ENCODE measurements at regions not wholly inside any gene's neighbourhood (a gene's known extent, or its start where the extent isn't known, plus 50 kb on each side); places are given as distances from the start of the nearest gene placed in this dataset.

DNA sequence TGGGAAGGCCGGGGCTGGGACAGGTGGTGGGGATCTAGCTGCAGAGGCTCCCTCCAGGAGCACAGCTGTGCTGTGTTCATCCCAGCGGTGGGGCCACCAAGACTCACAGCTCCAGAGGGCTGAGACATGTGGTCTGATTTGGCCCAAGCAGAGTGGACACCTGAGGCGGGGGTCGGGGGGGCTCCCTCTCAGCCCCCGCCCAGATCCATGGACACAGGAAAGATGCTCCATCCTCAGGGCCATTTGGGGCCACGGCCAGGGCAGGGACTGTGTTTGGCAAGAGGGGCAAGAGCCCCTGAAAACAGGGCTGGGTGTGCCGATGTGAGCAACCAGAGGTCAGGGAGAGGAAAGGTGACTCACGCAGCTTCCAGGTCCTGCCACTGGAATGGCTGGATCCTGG lies 219.4 kb downstream of the BRD1 start:
- H3K27me3 ChIP-seq (ENCODE audit: control insufficient read depth, insufficient read depth, low read length), result no peaks in the 10 kb centered on the region

GRCh38 chr22:49607821-49608220 lies 219.9 kb downstream of the BRD1 start:
- no peak for FAIRE-seq
- no peak for DNase-seq (ENCODE audit: low read depth)
- no peak for TF ChIP-seq CTCF (IDR thresholded peaks at IDR 0.05; ENCODE audit: insufficient read depth, low read length, severe bottlenecking)
- Histone ChIP-seq H3K4me3 (ENCODE audit: low read depth, low read length) (no peak overlapping the region), H3K27me3 (ENCODE audit: control insufficient read depth, insufficient read depth, low read length) (no peaks in the 10 kb centered on the region), H3K36me3 (ENCODE audit: control insufficient read depth, insufficient read depth, low read length) (no peaks in the 10 kb centered on the region)

More for the DNA sequence above, 219.4 kb downstream of the BRD1 start:
- Histone ChIP-seq H3K36me3 (ENCODE audit: control insufficient read depth, insufficient read depth, low read length) (no peaks in the 10 kb centered on the region), H3K4me3 (ENCODE audit: low read depth, low read length) (no peak overlapping the region)
- FAIRE-seq (no peak), DNase-seq (ENCODE audit: low read depth) (no peak)
- no peak for TF ChIP-seq CTCF (IDR thresholded peaks at IDR 0.05; ENCODE audit: insufficient read depth, low read length, severe bottlenecking)

DNA sequence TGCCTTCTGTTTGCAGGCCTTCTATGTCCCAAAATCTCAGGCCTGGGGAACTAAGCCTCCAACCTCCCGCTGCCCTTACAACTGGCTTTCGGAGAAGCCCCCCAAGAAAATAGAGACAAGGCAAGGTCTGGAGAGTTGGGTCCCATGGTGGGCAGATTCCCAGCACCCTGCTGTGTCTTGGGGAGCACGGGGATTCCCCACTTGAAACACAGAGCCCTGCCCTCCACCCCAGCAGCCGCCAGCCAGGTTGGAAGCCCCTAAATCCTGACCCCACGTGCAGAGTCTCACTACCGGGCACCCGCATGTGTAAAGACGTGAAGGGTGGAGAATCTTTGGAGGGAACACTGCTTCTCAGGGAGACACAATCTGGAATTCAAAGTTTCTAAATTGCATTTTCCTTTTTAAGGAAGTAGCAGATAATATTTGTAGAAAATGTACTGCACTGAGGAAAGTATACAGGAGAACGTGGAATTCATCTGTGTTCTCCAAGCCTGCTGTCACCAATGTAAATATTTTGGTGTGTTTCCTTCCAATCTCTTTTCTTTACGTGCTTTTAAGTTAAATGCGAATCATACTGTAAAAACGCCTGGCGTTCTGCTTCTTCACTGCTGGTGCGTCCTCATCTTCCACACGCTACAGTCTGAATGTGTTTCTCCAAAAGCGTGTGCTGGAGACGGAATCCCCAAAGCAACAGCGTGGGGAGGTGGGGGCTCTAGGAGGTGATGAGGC lies 220.9 kb downstream of the BRD1 start:
- H3K27me3 ChIP-seq (ENCODE audit: control insufficient read depth, insufficient read depth, low read length), result no peaks in the 10 kb centered on the region
- FAIRE-seq (no peak), DNase-seq (ENCODE audit: low read depth) (no peak)
- TF ChIP-seq CTCF (IDR thresholded peaks at IDR 0.05; ENCODE audit: insufficient read depth, low read length, severe bottlenecking), result no peak
- H3K36me3 ChIP-seq (ENCODE audit: control insufficient read depth, insufficient read depth, low read length), result no peaks in the 10 kb centered on the region
- H3K4me3 ChIP-seq (ENCODE audit: low read depth, low read length), result no peak overlapping the region

- Histone ChIP-seq H3K27me3 (ENCODE audit: control insufficient read depth, insufficient read depth, low read length) (no peaks in the 10 kb centered on the region), H3K4me3 (ENCODE audit: low read depth, low read length) (no peak overlapping the region), H3K36me3 (ENCODE audit: control insufficient read depth, insufficient read depth, low read length) (no peaks in the 10 kb centered on the region)
- TF ChIP-seq CTCF (IDR thresholded peaks at IDR 0.05; ENCODE audit: insufficient read depth, low read length, severe bottlenecking), result no peak
- no peak for FAIRE-seq
- no peak for DNase-seq (ENCODE audit: low read depth)
Observed at GRCh38 chr22:49604732-49605302, 222.9 kb downstream of the BRD1 start.

- Histone ChIP-seq H3K4me3 (ENCODE audit: low read depth, low read length) (no peak overlapping the region), H3K27me3 (ENCODE audit: control insufficient read depth, insufficient read depth, low read length) (no peaks in the 10 kb centered on the region), H3K36me3 (ENCODE audit: control insufficient read depth, insufficient read depth, low read length) (no peaks in the 10 kb centered on the region)
- TF ChIP-seq CTCF (IDR thresholded peaks at IDR 0.05; ENCODE audit: insufficient read depth, low read length, severe bottlenecking), result no peak
- no peak for DNase-seq (ENCODE audit: low read depth)
- FAIRE-seq, result no peak
Observed at GRCh38 chr22:49603016-49603415, 224.7 kb downstream of the BRD1 start.

- TF ChIP-seq CTCF (IDR thresholded peaks at IDR 0.05; ENCODE audit: insufficient read depth, low read length, severe bottlenecking), result no peak
- no peak for DNase-seq (ENCODE audit: low read depth)
- no peak for FAIRE-seq
- no peaks in the 10 kb centered on the region for H3K27me3 ChIP-seq (ENCODE audit: control insufficient read depth, insufficient read depth, low read length)
- no peak overlapping the region for H3K4me3 ChIP-seq (ENCODE audit: low read depth, low read length)
- H3K36me3 ChIP-seq (ENCODE audit: control insufficient read depth, insufficient read depth, low read length), result no peaks in the 10 kb centered on the region
Observed at GRCh38 chr22:49602481-49602880, 225.2 kb downstream of the BRD1 start.

All from bronchial epithelial cell (primary cell).